ENCODE measurements at regions not wholly inside any gene's neighbourhood (a gene's known extent, or its start where the extent isn't known, plus 50 kb on each side); places are given as distances from the start of the nearest gene placed in this dataset.

GRCh38 chr3:109899925-109900324, 562.6 kb upstream of the DPPA4 start:
- TF ChIP-seq CREB1 (IDR thresholded peaks at IDR 0.05; ENCODE audit: low read depth) = no peak
- no peak for TF ChIP-seq TCF12 (IDR thresholded peaks at IDR 0.05; ENCODE audit: low read depth)
- TF ChIP-seq FOXM1 (IDR thresholded peaks at IDR 0.05; ENCODE audit: borderline replicate concordance, low read depth) = no peak
- TF ChIP-seq, protein P1, sequence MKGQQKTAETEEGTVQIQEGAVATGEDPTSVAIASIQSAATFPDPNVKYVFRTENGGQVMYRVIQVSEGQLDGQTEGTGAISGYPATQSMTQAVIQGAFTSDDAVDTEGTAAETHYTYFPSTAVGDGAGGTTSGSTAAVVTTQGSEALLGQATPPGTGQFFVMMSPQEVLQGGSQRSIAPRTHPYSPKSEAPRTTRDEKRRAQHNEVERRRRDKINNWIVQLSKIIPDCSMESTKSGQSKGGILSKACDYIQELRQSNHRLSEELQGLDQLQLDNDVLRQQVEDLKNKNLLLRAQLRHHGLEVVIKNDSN (IDR thresholded peaks at IDR 0.05) = no peak
- TF ChIP-seq CEBPB (IDR thresholded peaks at IDR 0.05) = no peak
- no peak for TF ChIP-seq RAD21 (IDR thresholded peaks at IDR 0.05; ENCODE audit: low read depth)
- no peak for TF ChIP-seq TAF1 (IDR thresholded peaks at IDR 0.05; ENCODE audit: low read depth)
- no peak for TF ChIP-seq NFIC (IDR thresholded peaks at IDR 0.05)
- TF ChIP-seq ZBTB7A (IDR thresholded peaks at IDR 0.05; ENCODE audit: low read depth) = no peak
- TF ChIP-seq TEAD4 (IDR thresholded peaks at IDR 0.05) = no peak
- no peak for TF ChIP-seq EP300 (IDR thresholded peaks at IDR 0.05; ENCODE audit: borderline replicate concordance)
- TF ChIP-seq MAX (IDR thresholded peaks at IDR 0.05) = no peak
- no peak for TF ChIP-seq YY1 (IDR thresholded peaks at IDR 0.05; ENCODE audit: low read depth)
- no peak for TF ChIP-seq EGR1 (IDR thresholded peaks at IDR 0.05)
- no peak for TF ChIP-seq REST (IDR thresholded peaks at IDR 0.05; ENCODE audit: low read depth)

DNA sequence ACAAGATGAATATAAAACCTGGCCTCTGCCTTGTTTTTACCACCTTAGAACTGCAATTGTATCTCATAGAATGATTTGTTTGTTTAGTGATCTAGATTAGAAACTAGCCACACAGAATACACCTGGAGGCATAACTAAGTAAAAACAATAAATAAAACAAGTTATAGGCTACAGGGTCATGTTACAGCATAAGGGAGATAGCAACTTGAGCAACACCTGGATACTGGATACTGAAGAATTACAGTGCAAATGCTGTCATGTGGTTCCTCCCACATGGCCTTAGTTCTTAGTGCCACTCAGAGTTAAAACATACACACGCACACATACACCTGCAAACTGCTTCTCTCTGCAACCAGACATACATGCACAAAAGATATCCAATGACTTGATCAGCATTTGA, 563.4 kb upstream of the DPPA4 start:
- TF ChIP-seq REST (IDR thresholded peaks at IDR 0.05; ENCODE audit: low read depth) (no peak), TAF1 (IDR thresholded peaks at IDR 0.05; ENCODE audit: low read depth) (no peak), NFIC (IDR thresholded peaks at IDR 0.05) (no peak), EGR1 (IDR thresholded peaks at IDR 0.05) (no peak), CREB1 (IDR thresholded peaks at IDR 0.05; ENCODE audit: low read depth) (no peak), RAD21 (IDR thresholded peaks at IDR 0.05; ENCODE audit: low read depth) (no peak)

DNA sequence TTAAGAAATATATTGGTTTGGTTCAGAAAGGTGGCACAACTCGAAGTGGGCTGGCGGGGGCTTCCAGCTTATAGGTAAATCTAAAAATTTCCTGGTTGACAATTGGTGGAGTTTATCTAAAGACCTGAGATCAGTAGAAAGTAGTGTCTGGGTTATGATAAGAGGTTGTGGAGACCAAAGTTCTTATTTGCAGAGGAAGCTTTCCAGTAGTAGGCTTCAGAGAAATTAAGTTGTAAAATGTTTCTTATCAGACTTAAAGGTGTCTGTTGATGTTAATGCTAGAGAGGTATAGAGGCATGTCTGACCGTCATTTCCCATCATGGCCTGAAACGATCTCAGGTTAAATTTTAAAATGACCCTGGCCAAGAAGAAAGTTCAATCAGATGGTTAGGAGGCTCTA, 565.2 kb upstream of the DPPA4 start:
- TF ChIP-seq NFIC (IDR thresholded peaks at IDR 0.05) (no peak), TAF1 (IDR thresholded peaks at IDR 0.05; ENCODE audit: low read depth) (no peak), REST (IDR thresholded peaks at IDR 0.05; ENCODE audit: low read depth) (no peak), ZBTB7A (IDR thresholded peaks at IDR 0.05; ENCODE audit: low read depth) (no peak), CEBPB (IDR thresholded peaks at IDR 0.05) (no peak), FOXM1 (IDR thresholded peaks at IDR 0.05; ENCODE audit: borderline replicate concordance, low read depth) (no peak), TCF12 (IDR thresholded peaks at IDR 0.05; ENCODE audit: low read depth) (no peak), RAD21 (IDR thresholded peaks at IDR 0.05; ENCODE audit: low read depth) (no peak), TEAD4 (IDR thresholded peaks at IDR 0.05) (no peak), EP300 (IDR thresholded peaks at IDR 0.05; ENCODE audit: borderline replicate concordance) (no peak), MAX (IDR thresholded peaks at IDR 0.05) (no peak), CREB1 (IDR thresholded peaks at IDR 0.05; ENCODE audit: low read depth) (no peak), EGR1 (IDR thresholded peaks at IDR 0.05) (no peak), YY1 (IDR thresholded peaks at IDR 0.05; ENCODE audit: low read depth) (no peak)
- TF ChIP-seq, protein P1 (IDR thresholded peaks at IDR 0.05) = no peak

- TF ChIP-seq EGR1 (IDR thresholded peaks at IDR 0.05) = no peak
- TF ChIP-seq MAX (IDR thresholded peaks at IDR 0.05) = no peak
- no peak for TF ChIP-seq NFIC (IDR thresholded peaks at IDR 0.05)
- TF ChIP-seq, protein P1 (IDR thresholded peaks at IDR 0.05) = no peak
- no peak for TF ChIP-seq YY1 (IDR thresholded peaks at IDR 0.05; ENCODE audit: low read depth)
- TF ChIP-seq CEBPB (IDR thresholded peaks at IDR 0.05) = no peak
- TF ChIP-seq ZBTB7A (IDR thresholded peaks at IDR 0.05; ENCODE audit: low read depth) = no peak
- TF ChIP-seq CREB1 (IDR thresholded peaks at IDR 0.05; ENCODE audit: low read depth) = no peak
- TF ChIP-seq FOXM1 (IDR thresholded peaks at IDR 0.05; ENCODE audit: borderline replicate concordance, low read depth) = no peak
- no peak for TF ChIP-seq TAF1 (IDR thresholded peaks at IDR 0.05; ENCODE audit: low read depth)
- TF ChIP-seq RAD21 (IDR thresholded peaks at IDR 0.05; ENCODE audit: low read depth) = no peak
- no peak for TF ChIP-seq REST (IDR thresholded peaks at IDR 0.05; ENCODE audit: low read depth)
Measured at GRCh38 chr3:109903100-109903499, 565.8 kb upstream of the DPPA4 start.

Data from Ishikawa (cell line).